H1 (cell line): ENCODE measurements at regions not wholly inside any gene's neighbourhood (a gene's known extent, or its start where the extent isn't known, plus 50 kb on each side); places are given as distances from the start of the nearest gene placed in this dataset.

Source experiments
- BACH1 ChIP-seq: IDR thresholded peaks from 2 replicates; pipeline ENCODE4 v1.6.1; 2012; ENCODE audit warnings: low read length, improper control_type of control experiment
- BCL11A ChIP-seq, 2 experiments: IDR thresholded peaks; one replicate each; pipeline ENCODE4 v1.6.1; 2011; ENCODE audit warnings: low read depth in 2 of 2, low read length in 2 of 2, mild to moderate bottlenecking in 2 of 2
- EZH2 ChIP-seq: fragments of 200-600 bp; sonication (generic); IDR thresholded peaks from 2 replicates; pipeline ENCODE4 v1.7.1; 2012; ENCODE audit warnings: low read depth, mild to moderate bottlenecking, moderate library complexity, low read length, inconsistent platforms; ENCODE audit not compliant: severe bottlenecking
- PHF8 ChIP-seq: fragments of 200-600 bp; sonication (generic); conservative IDR thresholded peaks from 2 replicates; pipeline ENCODE4 v1.7.1; 2012; ENCODE audit warnings: low read depth, mild to moderate bottlenecking, inconsistent platforms, low read length, moderate library complexity
- POLR2AphosphoS5 ChIP-seq: IDR thresholded peaks from 2 replicates; pipeline ENCODE4 v1.6.1; 2011; ENCODE audit warnings: low read depth, low read length
- SAP30 ChIP-seq: fragments of 300-600 bp; sonication (generic); IDR thresholded peaks from 2 replicates; pipeline ENCODE4 v1.7.1; 2012; ENCODE audit warnings: low read length, moderate library complexity, mild to moderate bottlenecking, inconsistent platforms; ENCODE audit not compliant: insufficient read depth, insufficient replicate concordance
- SIRT6 ChIP-seq: IDR thresholded peaks from one replicate; pipeline ENCODE4 v1.7.1; 2012; ENCODE audit warnings: low read length, inconsistent platforms
- TF ChIP-seq, protein P1 (sequence below): IDR thresholded peaks from 2 replicates; pipeline ENCODE4 v1.6.1; 2012; ENCODE audit warnings: low read length, inconsistent platforms
- TF ChIP-seq, protein P2 (sequence below): IDR thresholded peaks from 2 replicates; pipeline ENCODE4 v1.6.1; 2012; ENCODE audit warnings: inconsistent platforms

DNA sequence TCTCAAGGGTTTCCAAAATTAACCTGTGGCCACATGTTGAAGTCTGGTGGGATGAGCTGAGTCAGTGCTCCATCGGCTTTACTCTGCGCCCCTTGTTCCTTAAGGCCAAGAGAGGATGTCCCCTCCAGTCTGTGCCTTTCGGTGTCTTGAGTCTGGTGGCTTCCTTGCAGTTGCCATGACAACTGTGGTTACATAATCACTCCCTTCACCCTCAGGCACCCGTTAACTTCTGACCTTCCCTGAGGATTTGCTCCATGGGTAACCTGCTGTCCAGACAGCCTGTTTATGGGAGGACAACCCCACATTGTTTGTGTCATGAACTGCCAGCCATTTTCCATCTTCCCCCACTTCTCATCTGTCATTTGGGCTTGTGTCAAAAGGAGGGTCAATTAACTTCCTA, 401.1 kb upstream of the LCORL start (continued):
- TF ChIP-seq BACH1 (no peak), POLR2AphosphoS5 (no peak), SIRT6 (no peak), BCL11A (IDR thresholded peaks at IDR 0.05; ENCODE audit: low read depth in 2 of 2, low read length in 2 of 2) (no peak), EZH2 (no peak), PHF8 (no peak), SAP30 (no peak)
- TF ChIP-seq, protein P1, sequence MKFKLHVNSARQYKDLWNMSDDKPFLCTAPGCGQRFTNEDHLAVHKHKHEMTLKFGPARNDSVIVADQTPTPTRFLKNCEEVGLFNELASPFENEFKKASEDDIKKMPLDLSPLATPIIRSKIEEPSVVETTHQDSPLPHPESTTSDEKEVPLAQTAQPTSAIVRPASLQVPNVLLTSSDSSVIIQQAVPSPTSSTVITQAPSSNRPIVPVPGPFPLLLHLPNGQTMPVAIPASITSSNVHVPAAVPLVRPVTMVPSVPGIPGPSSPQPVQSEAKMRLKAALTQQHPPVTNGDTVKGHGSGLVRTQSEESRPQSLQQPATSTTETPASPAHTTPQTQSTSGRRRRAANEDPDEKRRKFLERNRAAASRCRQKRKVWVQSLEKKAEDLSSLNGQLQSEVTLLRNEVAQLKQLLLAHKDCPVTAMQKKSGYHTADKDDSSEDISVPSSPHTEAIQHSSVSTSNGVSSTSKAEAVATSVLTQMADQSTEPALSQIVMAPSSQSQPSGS, result no peak
- TF ChIP-seq, protein P2, sequence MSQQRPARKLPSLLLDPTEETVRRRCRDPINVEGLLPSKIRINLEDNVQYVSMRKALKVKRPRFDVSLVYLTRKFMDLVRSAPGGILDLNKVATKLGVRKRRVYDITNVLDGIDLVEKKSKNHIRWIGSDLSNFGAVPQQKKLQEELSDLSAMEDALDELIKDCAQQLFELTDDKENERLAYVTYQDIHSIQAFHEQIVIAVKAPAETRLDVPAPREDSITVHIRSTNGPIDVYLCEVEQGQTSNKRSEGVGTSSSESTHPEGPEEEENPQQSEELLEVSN, result no peak
